Kidney epithelial cell (primary cell): ENCODE measurements at regions not wholly inside any gene's neighbourhood (a gene's known extent, or its start where the extent isn't known, plus 50 kb on each side); places are given as distances from the start of the nearest gene placed in this dataset.

Experiments
- DNase-seq: peaks from one replicate; pipeline ENCODE4 v3.0.0-alpha.2; 2010; ENCODE audit warnings: low read depth
- H3K27me3 ChIP-seq: 2 replicates; pipeline ENCODE4 v1.6.0; 2011; ENCODE audit warnings: low read length; ENCODE audit not compliant: control insufficient read depth, insufficient read depth
- H3K36me3 ChIP-seq: 2 replicates; pipeline ENCODE4 v1.5.1; 2011; ENCODE audit warnings: low read length; ENCODE audit not compliant: control insufficient read depth, insufficient read depth
- H3K4me3 ChIP-seq: 2 replicates; pipeline ENCODE4 v1.5.1; 2011; ENCODE audit warnings: low read depth, mild to moderate bottlenecking, control low read depth, low read length
- TF ChIP-seq, protein P1 (sequence below): IDR thresholded peaks from 2 replicates; pipeline ENCODE4 v1.5.1; 2011; ENCODE audit warnings: mild to moderate bottlenecking, moderate library complexity, low read length, control low read depth, inconsistent platforms; ENCODE audit not compliant: insufficient read depth, poor library complexity, severe bottlenecking

DNA sequence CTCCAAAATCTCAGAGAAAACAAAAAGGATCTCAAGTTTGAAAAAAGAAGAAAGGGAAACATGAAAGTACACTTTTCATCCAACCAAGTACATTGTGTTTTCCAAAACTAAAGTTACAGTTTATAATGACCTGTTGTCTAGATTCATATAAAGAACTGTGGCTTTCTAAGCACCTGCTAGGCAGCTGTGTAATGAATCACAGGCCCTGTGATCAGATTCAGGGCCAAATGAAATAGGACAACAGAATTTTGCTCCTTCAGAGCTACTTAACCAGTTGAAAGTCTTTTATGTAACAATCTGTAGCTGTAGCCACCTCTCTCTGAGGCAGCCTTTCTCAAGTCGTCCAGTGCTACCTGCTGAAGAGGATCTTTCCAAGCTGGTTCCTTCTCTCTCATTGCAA lies 960.0 kb upstream of the RAG2 start:
- Histone ChIP-seq H3K4me3 (no peak overlapping the region), H3K36me3 (no peaks in the 10 kb centered on the region), H3K27me3 (no peaks in the 10 kb centered on the region)
- TF ChIP-seq, protein P1, sequence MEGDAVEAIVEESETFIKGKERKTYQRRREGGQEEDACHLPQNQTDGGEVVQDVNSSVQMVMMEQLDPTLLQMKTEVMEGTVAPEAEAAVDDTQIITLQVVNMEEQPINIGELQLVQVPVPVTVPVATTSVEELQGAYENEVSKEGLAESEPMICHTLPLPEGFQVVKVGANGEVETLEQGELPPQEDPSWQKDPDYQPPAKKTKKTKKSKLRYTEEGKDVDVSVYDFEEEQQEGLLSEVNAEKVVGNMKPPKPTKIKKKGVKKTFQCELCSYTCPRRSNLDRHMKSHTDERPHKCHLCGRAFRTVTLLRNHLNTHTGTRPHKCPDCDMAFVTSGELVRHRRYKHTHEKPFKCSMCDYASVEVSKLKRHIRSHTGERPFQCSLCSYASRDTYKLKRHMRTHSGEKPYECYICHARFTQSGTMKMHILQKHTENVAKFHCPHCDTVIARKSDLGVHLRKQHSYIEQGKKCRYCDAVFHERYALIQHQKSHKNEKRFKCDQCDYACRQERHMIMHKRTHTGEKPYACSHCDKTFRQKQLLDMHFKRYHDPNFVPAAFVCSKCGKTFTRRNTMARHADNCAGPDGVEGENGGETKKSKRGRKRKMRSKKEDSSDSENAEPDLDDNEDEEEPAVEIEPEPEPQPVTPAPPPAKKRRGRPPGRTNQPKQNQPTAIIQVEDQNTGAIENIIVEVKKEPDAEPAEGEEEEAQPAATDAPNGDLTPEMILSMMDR, result no peak
- no peak for DNase-seq

DNA sequence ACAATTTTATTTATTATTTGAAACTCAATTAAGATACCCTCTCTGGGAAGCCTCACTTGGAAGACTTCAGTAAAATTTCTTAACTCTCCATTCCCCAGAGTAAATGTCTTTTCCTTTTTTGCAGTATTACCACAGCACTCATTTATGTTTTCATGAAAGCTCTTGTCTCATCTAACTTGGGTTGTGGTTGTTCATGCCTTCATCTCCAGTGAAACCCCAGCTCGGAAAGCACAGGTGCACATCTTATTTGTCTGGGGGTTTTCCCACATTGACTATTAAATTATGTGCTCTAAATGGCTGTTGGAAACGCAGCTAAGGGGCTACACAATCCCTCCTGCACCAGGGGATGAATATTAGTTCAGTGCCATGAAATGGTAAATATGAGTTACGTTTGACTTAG lies 954.2 kb upstream of the RAG2 start:
- no peaks in the 10 kb centered on the region for H3K36me3 ChIP-seq
- TF ChIP-seq, protein P1, result no peak
- no peak for DNase-seq
- H3K27me3 ChIP-seq, result no peaks in the 10 kb centered on the region
- no peak overlapping the region for H3K4me3 ChIP-seq

DNA sequence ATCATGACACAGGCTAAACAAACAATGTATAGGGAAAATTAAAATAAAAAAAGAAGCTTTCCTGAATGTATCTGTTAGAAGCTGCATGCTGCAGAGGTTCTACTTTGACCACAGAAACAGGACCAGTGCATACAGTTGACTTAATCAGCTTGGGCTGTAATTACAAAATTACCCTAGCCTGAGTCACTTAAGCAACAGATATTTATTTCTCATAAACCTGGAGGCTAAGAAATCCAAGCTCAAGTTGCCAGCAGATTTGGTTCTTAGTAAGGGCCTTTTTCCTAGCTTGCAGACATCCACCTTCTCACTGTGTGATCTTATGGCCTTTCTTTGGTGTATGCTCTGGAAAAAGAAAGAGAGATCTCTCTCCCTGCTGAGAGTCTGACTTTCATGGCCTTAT lies 946.5 kb upstream of the RAG2 start:
- DNase-seq, result no peak
- H3K36me3 ChIP-seq, result no peaks in the 10 kb centered on the region
- no peak overlapping the region for H3K4me3 ChIP-seq
- no peaks in the 10 kb centered on the region for H3K27me3 ChIP-seq
- TF ChIP-seq, protein P1, result no peak

DNA sequence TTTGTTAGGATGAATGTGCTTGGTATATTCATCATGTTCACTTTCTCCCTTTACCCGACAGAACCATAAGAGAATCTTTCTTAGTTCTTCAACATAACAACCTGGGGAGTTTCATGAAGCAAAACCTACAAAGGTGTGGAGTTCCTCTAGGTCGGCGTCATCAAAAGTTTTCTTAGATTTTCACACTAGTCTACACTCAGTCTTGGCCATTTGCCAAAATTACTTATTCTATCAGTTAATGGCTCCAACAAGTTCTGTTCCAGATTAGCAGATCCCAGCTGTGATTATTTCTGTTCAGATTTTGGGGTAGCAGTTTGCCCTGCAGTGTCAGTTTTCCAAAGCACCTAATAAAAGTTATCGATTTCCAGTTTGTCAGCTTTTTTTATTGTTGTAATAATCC lies 935.8 kb upstream of the RAG2 start:
- TF ChIP-seq, protein P1, result no peak
- DNase-seq, result no peak

DNA sequence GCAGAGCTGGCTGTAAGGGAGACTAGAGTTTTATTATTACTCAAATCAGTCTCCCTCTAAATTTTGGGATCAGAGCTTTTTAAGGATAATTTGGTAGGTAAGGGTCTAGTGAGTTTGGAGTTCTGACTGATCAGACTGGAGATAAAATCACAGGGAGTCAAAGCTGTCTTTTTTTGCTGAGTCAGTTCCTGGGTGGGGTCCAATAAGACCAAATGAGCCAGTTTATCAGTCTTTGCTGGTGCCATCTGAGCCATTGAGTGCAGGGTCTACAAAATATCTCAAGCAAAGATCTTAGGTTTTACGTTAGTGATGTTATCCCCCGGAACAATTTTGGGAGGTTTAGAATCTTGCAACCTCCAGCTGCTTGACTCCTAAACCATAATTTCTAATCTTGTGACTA lies 935.1 kb upstream of the RAG2 start:
- no peak for DNase-seq
- TF ChIP-seq, protein P1, result no peak
- Histone ChIP-seq H3K36me3 (no peaks in the 10 kb centered on the region), H3K4me3 (no peak overlapping the region), H3K27me3 (no peaks in the 10 kb centered on the region)

More for the DNA sequence above, 935.8 kb upstream of the RAG2 start:
- Histone ChIP-seq H3K4me3 (no peak overlapping the region), H3K27me3 (no peaks in the 10 kb centered on the region), H3K36me3 (no peaks in the 10 kb centered on the region)

DNA sequence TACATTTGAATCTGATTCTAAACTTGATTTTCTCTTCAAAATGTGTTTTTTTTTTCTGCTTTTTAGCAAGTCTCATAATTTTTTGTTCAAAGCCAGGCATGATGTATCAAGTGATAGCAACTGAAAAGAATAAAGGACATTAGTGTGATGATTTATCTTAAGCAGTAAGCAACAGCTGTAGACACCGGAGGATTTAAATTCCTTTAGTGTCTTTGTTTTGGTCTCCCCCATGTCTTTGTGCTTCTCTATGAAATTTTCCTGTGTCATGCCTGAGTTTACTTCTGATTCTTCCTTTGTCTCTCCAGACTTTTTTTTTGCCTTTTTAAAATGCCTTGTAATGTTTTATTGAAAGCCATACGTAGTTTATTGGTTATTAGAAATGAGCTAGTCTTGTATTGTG lies 934.2 kb upstream of the RAG2 start:
- Histone ChIP-seq H3K4me3 (no peak overlapping the region), H3K36me3 (no peaks in the 10 kb centered on the region), H3K27me3 (no peaks in the 10 kb centered on the region)
- DNase-seq, result no peak
- TF ChIP-seq, protein P1, result no peak
